ENCODE measurements at regions not wholly inside any gene's neighbourhood (a gene's known extent, or its start where the extent isn't known, plus 50 kb on each side); places are given as distances from the start of the nearest gene placed in this dataset.

- no peak for DNase-seq
- Histone ChIP-seq H3K9ac (ENCODE audit: low read depth in 2 of 2, low read length in 2 of 2) (no peak overlapping the region), H3K27me3 (no peaks in the 10 kb centered on the region), H3K27ac (no peak overlapping the region), H3K9me3 (no peaks in the 10 kb centered on the region), H3K4me3 (no peak overlapping the region), H3K4me1 (no peaks in the 10 kb centered on the region), H3K36me3 (no peaks in the 10 kb centered on the region)
- TF ChIP-seq CTCF (IDR thresholded peaks at IDR 0.05): no peak
- intact Hi-C loops (cut with DNase I): no loop called here
Measured at GRCh38 chr3:17928502-17929145, 186.2 kb upstream of the TBC1D5 start.

GRCh38 chr3:17927036-17927435 is 184.6 kb upstream of the TBC1D5 start:
- Histone ChIP-seq H3K4me1 (no peaks in the 10 kb centered on the region), H3K9me3 (no peaks in the 10 kb centered on the region), H3K4me3 (no peak overlapping the region), H3K27ac (no peak overlapping the region), H3K9ac (ENCODE audit: low read depth in 2 of 2, low read length in 2 of 2) (no peak overlapping the region), H3K36me3 (no peaks in the 10 kb centered on the region), H3K27me3 (no peaks in the 10 kb centered on the region)
- DNase-seq: no peak
- TF ChIP-seq CTCF (IDR thresholded peaks at IDR 0.05): no peak
- intact Hi-C loops (cut with DNase I): no loop called here

GRCh38 chr3:17915341-17915740 is 172.9 kb upstream of the TBC1D5 start:
- DNase-seq: no peak
- Histone ChIP-seq H3K4me1 (no peaks in the 10 kb centered on the region), H3K9me3 (no peaks in the 10 kb centered on the region), H3K9ac (ENCODE audit: low read depth in 2 of 2, low read length in 2 of 2) (no peak overlapping the region), H3K27me3 (no peaks in the 10 kb centered on the region), H3K27ac (no peak overlapping the region), H3K36me3 (no peaks in the 10 kb centered on the region), H3K4me3 (no peak overlapping the region)
- intact Hi-C loops (cut with DNase I): no loop called here
- no peak for TF ChIP-seq CTCF (IDR thresholded peaks at IDR 0.05)

GRCh38 chr3:17913359-17913758 is 170.9 kb upstream of the TBC1D5 start:
- Histone ChIP-seq H3K9ac (ENCODE audit: low read depth in 2 of 2, low read length in 2 of 2) (no peak overlapping the region), H3K4me1 (no peaks in the 10 kb centered on the region), H3K9me3 (no peaks in the 10 kb centered on the region), H3K36me3 (no peaks in the 10 kb centered on the region), H3K27ac (no peak overlapping the region), H3K4me3 (no peak overlapping the region), H3K27me3 (no peaks in the 10 kb centered on the region)
- intact Hi-C loops (cut with DNase I): no loop called here
- DNase-seq: no peak
- no peak for TF ChIP-seq CTCF (IDR thresholded peaks at IDR 0.05)

GRCh38 chr3:17911986-17912760 is 169.7 kb upstream of the TBC1D5 start:
- no peaks in the 10 kb centered on the region for H3K9me3 ChIP-seq
- intact Hi-C loops (cut with DNase I): no loop called here

More at GRCh38 chr3:17911986-17912760, 169.7 kb upstream of the TBC1D5 start:
- TF ChIP-seq CTCF (IDR thresholded peaks at IDR 0.05): no peak
- no peak overlapping the region for H3K9ac ChIP-seq (ENCODE audit: low read depth in 2 of 2, low read length in 2 of 2)
- H3K4me3 ChIP-seq: no peak overlapping the region
- no peaks in the 10 kb centered on the region for H3K4me1 ChIP-seq
- no peak for DNase-seq
- H3K27ac ChIP-seq: no peak overlapping the region
- no peaks in the 10 kb centered on the region for H3K36me3 ChIP-seq
- no peaks in the 10 kb centered on the region for H3K27me3 ChIP-seq
